ENCODE measurements at regions not wholly inside any gene's neighbourhood (a gene's known extent, or its start where the extent isn't known, plus 50 kb on each side); places are given as distances from the start of the nearest gene placed in this dataset.

DNA sequence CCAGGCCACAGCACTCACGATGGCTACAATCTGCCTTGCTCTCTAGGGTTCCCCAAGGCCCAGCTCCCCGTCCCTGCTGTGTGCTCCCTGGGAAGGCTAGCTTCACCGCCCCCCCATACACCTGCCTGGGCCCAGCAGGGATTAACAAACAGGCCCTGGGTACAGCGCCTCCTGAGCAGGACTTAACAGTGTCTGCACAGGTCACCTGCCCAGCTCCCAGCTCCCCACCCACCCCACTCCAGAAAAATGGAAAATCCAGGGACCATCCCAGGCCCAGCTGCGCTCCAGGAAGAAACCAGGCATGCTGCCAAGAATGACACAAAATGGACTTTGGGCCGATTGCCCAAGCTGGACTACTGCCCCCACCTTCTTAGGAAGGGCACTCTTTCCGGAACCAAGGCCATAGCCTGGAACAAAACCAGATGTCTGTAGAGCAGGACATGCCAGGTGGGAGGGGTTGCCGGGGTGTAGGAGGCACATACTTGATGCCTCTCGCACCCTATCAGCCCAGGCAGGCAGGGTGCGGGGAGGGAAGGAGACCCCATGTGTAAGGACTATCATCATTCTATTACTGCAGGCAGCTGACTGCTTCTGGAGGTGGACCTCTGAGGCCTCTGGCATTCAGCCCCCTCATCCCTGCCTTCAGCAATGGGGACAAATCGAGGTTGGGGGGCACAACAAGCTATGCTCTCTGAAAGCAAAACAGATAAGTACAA is 104.9 kb downstream of the SNX5 start (continued):
- TF ChIP-seq JUNB (CRISPR knock-in tag; IDR thresholded peaks at IDR 0.05; ENCODE audit: borderline replicate concordance) (no peak), ZMAT3 (CRISPR knock-in tag; conservative IDR thresholded peaks at IDR 0.05) (peak; percentile 83), ZKSCAN1 (IDR thresholded peaks at IDR 0.05; ENCODE audit: low read length) (peak; percentile 38; the same call in 1 of the 2 replicates), ZNF850 (CRISPR knock-in tag; conservative IDR thresholded peaks at IDR 0.05) (no peak), PHF20 (CRISPR knock-in tag; IDR thresholded peaks at IDR 0.05) (peak; percentile 18; the same call in 1 of the 2 replicates), IKZF4 (CRISPR knock-in tag; IDR thresholded peaks at IDR 0.05; ENCODE audit: borderline replicate concordance, low read depth, not compliant biosample characterization) (peak; percentile 82), ZZZ3 (CRISPR knock-in tag; IDR thresholded peaks at IDR 0.05; ENCODE audit: borderline replicate concordance) (peak; percentile 40; the same call in 1 of the 2 replicates), ZNF747 (CRISPR knock-in tag; IDR thresholded peaks at IDR 0.05; ENCODE audit: borderline replicate concordance) (peak; percentile 99), ZNF282 (IDR thresholded peaks at IDR 0.05; ENCODE audit: partially characterized antibody) (no peak), ATF7 (IDR thresholded peaks at IDR 0.05) (peak; percentile 68), ATF7 (CRISPR knock-in tag; IDR thresholded peaks at IDR 0.05) (peak; percentile 99), ZNF180 (CRISPR knock-in tag; IDR thresholded peaks at IDR 0.05; ENCODE audit: borderline replicate concordance, low read depth) (no peak), ZNF17 (CRISPR knock-in tag; IDR thresholded peaks at IDR 0.05) (no peak), ZNF589 (CRISPR knock-in tag; conservative IDR thresholded peaks at IDR 0.05) (0 out of 2 replicates have a peak, but pooled peaks have one; percentile 64), TOE1 (CRISPR knock-in tag; IDR thresholded peaks at IDR 0.05) (peak; percentile 71; the same call in 1 of the 2 replicates)
- TF ChIP-seq, protein P1, sequence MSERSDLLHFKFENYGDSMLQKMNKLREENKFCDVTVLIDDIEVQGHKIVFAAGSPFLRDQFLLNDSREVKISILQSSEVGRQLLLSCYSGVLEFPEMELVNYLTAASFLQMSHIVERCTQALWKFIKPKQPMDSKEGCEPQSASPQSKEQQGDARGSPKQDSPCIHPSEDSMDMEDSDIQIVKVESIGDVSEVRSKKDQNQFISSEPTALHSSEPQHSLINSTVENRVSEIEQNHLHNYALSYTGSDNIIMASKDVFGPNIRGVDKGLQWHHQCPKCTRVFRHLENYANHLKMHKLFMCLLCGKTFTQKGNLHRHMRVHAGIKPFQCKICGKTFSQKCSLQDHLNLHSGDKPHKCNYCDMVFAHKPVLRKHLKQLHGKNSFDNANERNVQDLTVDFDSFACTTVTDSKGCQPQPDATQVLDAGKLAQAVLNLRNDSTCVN (CRISPR knock-in tag; IDR thresholded peaks at IDR 0.05; ENCODE audit: borderline replicate concordance) = peak; percentile 98
- TF ChIP-seq, protein P2, sequence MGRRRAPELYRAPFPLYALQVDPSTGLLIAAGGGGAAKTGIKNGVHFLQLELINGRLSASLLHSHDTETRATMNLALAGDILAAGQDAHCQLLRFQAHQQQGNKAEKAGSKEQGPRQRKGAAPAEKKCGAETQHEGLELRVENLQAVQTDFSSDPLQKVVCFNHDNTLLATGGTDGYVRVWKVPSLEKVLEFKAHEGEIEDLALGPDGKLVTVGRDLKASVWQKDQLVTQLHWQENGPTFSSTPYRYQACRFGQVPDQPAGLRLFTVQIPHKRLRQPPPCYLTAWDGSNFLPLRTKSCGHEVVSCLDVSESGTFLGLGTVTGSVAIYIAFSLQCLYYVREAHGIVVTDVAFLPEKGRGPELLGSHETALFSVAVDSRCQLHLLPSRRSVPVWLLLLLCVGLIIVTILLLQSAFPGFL (CRISPR knock-in tag; IDR thresholded peaks at IDR 0.05) = no peak
- TF ChIP-seq, protein P3, sequence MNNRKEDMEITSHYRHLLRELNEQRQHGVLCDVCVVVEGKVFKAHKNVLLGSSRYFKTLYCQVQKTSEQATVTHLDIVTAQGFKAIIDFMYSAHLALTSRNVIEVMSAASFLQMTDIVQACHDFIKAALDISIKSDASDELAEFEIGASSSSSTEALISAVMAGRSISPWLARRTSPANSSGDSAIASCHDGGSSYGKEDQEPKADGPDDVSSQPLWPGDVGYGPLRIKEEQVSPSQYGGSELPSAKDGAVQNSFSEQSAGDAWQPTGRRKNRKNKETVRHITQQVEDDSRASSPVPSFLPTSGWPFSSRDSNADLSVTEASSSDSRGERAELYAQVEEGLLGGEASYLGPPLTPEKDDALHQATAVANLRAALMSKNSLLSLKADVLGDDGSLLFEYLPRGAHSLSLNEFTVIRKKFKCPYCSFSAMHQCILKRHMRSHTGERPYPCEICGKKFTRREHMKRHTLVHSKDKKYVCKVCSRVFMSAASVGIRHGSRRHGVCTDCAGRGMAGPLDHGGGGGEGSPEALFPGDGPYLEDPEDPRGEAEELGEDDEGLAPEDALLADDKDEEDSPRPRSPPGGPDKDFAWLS (CRISPR knock-in tag; IDR thresholded peaks at IDR 0.05; ENCODE audit: borderline replicate concordance) = peak; percentile 93; the same call in 1 of the 2 replicates
- TF ChIP-seq, protein P4, sequence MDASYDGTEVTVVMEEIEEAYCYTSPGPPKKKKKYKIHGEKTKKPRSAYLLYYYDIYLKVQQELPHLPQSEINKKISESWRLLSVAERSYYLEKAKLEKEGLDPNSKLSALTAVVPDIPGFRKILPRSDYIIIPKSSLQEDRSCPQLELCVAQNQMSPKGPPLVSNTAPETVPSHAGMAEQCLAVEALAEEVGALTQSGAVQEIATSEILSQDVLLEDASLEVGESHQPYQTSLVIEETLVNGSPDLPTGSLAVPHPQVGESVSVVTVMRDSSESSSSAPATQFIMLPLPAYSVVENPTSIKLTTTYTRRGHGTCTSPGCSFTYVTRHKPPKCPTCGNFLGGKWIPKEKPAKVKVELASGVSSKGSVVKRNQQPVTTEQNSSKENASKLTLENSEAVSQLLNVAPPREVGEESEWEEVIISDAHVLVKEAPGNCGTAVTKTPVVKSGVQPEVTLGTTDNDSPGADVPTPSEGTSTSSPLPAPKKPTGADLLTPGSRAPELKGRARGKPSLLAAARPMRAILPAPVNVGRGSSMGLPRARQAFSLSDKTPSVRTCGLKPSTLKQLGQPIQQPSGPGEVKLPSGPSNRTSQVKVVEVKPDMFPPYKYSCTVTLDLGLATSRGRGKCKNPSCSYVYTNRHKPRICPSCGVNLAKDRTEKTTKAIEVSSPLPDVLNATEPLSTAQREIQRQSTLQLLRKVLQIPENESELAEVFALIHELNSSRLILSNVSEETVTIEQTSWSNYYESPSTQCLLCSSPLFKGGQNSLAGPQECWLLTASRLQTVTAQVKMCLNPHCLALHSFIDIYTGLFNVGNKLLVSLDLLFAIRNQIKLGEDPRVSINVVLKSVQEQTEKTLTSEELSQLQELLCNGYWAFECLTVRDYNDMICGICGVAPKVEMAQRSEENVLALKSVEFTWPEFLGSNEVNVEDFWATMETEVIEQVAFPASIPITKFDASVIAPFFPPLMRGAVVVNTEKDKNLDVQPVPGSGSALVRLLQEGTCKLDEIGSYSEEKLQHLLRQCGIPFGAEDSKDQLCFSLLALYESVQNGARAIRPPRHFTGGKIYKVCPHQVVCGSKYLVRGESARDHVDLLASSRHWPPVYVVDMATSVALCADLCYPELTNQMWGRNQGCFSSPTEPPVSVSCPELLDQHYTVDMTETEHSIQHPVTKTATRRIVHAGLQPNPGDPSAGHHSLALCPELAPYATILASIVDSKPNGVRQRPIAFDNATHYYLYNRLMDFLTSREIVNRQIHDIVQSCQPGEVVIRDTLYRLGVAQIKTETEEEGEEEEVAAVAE (CRISPR knock-in tag; IDR thresholded peaks at IDR 0.05; ENCODE audit: borderline replicate concordance) = peak; percentile 95
- TF ChIP-seq, protein P5, sequence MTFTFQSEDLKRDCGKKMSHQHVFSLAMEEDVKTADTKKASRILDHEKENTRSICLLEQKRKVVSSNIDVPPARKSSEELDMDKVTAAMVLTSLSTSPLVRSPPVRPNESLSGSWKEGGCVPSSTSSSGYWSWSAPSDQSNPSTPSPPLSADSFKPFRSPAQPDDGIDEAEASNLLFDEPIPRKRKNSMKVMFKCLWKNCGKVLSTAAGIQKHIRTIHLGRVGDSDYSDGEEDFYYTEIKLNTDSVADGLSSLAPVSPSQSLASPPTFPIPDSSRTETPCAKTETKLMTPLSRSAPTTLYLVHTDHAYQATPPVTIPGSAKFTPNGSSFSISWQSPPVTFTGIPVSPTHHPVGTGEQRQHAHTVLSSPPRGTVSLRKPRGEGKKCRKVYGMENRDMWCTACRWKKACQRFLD (CRISPR knock-in tag; IDR thresholded peaks at IDR 0.05; ENCODE audit: borderline replicate concordance) = no peak

All from HepG2 (cell line).